Peyer's patch (tissue), 4 donors: ENCODE measurements at regions not wholly inside any gene's neighbourhood (a gene's known extent, or its start where the extent isn't known, plus 50 kb on each side); places are given as distances from the start of the nearest gene placed in this dataset.

Experiments
- POLR2A ChIP-seq, 2 donors: fragments of 450-650 bp; IDR thresholded peaks; one replicate each; pipeline ENCODE4 v1.5.1; 2017; ENCODE audit warnings: antibody characterized with exemption in 2 of 2, mild to moderate bottlenecking in 2 of 2, moderate library complexity in 2 of 2
- TF ChIP-seq, protein P1 (sequence below), 6 experiments: fragments of 450-650 bp in 4 of 6; fragments of 200-600 bp in 2 of 6; sonication (generic) in 1 of 6; IDR thresholded peaks; one replicate each; pipeline ENCODE4 v1.5.1; 2017 to 2019; ENCODE audit warnings: antibody characterized with exemption in 6 of 6, mild to moderate bottlenecking in 3 of 6, moderate library complexity in 1 of 6

DNA sequence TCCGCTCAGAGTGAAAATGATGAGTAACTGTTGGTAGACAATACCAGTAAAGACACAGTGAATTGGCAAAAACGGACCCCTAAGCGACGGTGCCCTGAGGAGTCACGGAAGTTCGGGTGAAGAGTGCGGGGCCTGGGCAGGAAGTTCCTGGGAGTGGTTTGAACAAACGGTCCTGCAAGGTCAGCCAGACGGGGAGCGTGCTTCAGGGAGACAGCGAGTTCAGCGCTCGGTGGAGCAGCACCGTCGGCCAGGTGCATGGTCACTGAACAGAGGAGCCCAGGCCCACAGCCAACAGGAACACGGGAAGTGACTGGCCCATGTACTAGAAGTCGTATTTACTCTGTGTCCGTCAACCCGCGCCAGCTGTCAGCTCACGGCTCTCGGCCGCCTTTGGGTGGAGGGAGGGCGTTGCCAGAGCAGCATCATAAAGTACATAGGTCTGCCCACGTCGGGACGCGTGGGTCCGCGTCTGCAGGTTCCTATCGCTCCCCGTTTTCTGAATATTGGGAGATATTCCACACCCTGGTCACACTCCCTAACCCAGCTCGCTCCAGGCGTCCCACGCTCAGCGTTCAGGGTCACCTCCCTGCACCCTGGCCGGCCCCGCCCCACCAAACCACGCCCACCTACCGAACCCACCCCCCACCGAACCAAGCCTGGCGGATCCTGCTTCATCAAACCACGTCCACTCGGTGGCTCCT, 75.6 kb upstream of the UXS1 start:
- TF ChIP-seq, protein P1, sequence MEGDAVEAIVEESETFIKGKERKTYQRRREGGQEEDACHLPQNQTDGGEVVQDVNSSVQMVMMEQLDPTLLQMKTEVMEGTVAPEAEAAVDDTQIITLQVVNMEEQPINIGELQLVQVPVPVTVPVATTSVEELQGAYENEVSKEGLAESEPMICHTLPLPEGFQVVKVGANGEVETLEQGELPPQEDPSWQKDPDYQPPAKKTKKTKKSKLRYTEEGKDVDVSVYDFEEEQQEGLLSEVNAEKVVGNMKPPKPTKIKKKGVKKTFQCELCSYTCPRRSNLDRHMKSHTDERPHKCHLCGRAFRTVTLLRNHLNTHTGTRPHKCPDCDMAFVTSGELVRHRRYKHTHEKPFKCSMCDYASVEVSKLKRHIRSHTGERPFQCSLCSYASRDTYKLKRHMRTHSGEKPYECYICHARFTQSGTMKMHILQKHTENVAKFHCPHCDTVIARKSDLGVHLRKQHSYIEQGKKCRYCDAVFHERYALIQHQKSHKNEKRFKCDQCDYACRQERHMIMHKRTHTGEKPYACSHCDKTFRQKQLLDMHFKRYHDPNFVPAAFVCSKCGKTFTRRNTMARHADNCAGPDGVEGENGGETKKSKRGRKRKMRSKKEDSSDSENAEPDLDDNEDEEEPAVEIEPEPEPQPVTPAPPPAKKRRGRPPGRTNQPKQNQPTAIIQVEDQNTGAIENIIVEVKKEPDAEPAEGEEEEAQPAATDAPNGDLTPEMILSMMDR (IDR thresholded peaks at IDR 0.05): peak in 3 of 6 experiments; percentile 4 to 33 (median 23)
- no peak for TF ChIP-seq POLR2A (IDR thresholded peaks at IDR 0.05)
